Progenitor cell of endocrine pancreas (in vitro differentiated cells): ENCODE measurements at regions not wholly inside any gene's neighbourhood (a gene's known extent, or its start where the extent isn't known, plus 50 kb on each side); places are given as distances from the start of the nearest gene placed in this dataset.
"Not testable (repeated sequence)": the region's sequence is repeated elsewhere in the genome, so short reads cannot be mapped to it uniquely, and the experiment has no call there.

Experiments
- DNase-seq: peaks from one replicate; pipeline ENCODE4 v3.0.0; 2021; ENCODE audit warnings: low spot score; ENCODE audit not compliant: unreplicated experiment
- H3K27ac Mint-ChIP-seq: 2 replicates; pipeline ENCODE4 v1.8.0; 2021; ENCODE audit warnings: mild to moderate bottlenecking, moderate library complexity, mixed read lengths
- H3K27me3 Mint-ChIP-seq: 2 replicates; pipeline ENCODE4 v1.8.0; 2021; ENCODE audit warnings: mixed read lengths
- H3K36me3 Mint-ChIP-seq: 2 replicates; pipeline ENCODE4 v1.8.0; 2022; ENCODE audit warnings: mixed read lengths; ENCODE audit not compliant: insufficient read depth
- H3K4me1 Mint-ChIP-seq: 2 replicates; pipeline ENCODE4 v1.8.0; 2021; ENCODE audit warnings: low read depth, mixed read lengths
- H3K4me3 Mint-ChIP-seq: 2 replicates; pipeline ENCODE4 v1.8.0; 2021; ENCODE audit warnings: low read depth, mild to moderate bottlenecking, moderate library complexity, mixed read lengths
- H3K9me3 Mint-ChIP-seq: 2 replicates; pipeline ENCODE4 v1.8.0; 2021; ENCODE audit warnings: low read depth, mixed read lengths
- CTCF ChIP-seq: fragments of 200-600 bp; sonication (generic); IDR thresholded peaks from one replicate; pipeline ENCODE4 v1.5.0; 2021; ENCODE audit warnings: antibody characterized with exemption, mild to moderate bottlenecking; ENCODE audit not compliant: unreplicated experiment

- no peak overlapping the region for H3K4me3 Mint-ChIP-seq
- DNase-seq = no peak
These were observed 414.0 kb upstream of the KLHL29 start for GRCh38 chr2:22970991-22971390.

GRCh38 chr2:22981785-22982184, 403.2 kb upstream of the KLHL29 start:
- peaks cover 1% of the 10 kb centered on the region for H3K4me1 Mint-ChIP-seq
- TF ChIP-seq CTCF = no peak
- no peak for DNase-seq
- H3K9me3 Mint-ChIP-seq = peaks cover 10% of the 10 kb centered on the region
- no peak overlapping the region for H3K4me3 Mint-ChIP-seq
- H3K27me3 Mint-ChIP-seq = no peaks in the 10 kb centered on the region
- no peak overlapping the region for H3K27ac Mint-ChIP-seq
- H3K36me3 Mint-ChIP-seq = peaks cover 2% of the 10 kb centered on the region

More at GRCh38 chr2:22970991-22971390, 414.0 kb upstream of the KLHL29 start:
- Mint-ChIP-seq H3K27me3 (no peaks in the 10 kb centered on the region), H3K36me3 (no peaks in the 10 kb centered on the region), H3K27ac (no peak overlapping the region), H3K4me1 (no peaks in the 10 kb centered on the region), H3K9me3 (no peaks in the 10 kb centered on the region)
- TF ChIP-seq CTCF = no peak

DNA sequence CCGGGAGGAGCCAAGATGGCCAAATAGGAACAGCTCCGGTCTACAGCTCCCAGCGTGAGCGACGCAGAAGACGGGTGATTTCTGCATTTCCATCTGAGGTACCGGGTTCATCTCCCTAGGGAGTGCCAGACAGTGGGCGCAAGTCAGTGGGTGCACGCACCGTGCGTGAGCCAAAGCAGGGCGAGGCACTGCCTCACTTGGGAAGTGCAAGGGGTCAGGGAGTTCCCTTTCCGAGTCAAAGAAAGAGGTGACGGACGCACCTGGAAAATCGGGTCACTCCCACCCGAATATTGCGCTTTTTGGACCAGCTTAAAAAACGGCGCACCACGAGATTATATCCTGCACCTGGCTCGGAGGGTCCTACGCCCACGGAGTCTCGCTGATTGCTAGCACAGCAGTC, 400.8 kb upstream of the KLHL29 start:
- H3K9me3 Mint-ChIP-seq = peaks cover 10% of the 10 kb centered on the region
- H3K36me3 Mint-ChIP-seq, DNase-seq, H3K4me1 Mint-ChIP-seq, H3K27ac Mint-ChIP-seq, H3K27me3 Mint-ChIP-seq: not testable (repeated sequence)
- H3K4me3 Mint-ChIP-seq = peak overlapping the region; percentile 63

GRCh38 chr2:22990246-22990645, 394.7 kb upstream of the KLHL29 start:
- DNase-seq = no peak
- Mint-ChIP-seq H3K4me3 (no peak overlapping the region), H3K4me1 (peaks cover 4% of the 10 kb centered on the region), H3K9me3 (no peaks in the 10 kb centered on the region), H3K27ac (no peak overlapping the region), H3K27me3 (no peaks in the 10 kb centered on the region), H3K36me3 (no peaks in the 10 kb centered on the region)
- TF ChIP-seq CTCF = no peak

- Mint-ChIP-seq H3K36me3 (no peaks in the 10 kb centered on the region), H3K4me3 (no peak overlapping the region), H3K27ac (no peak overlapping the region), H3K4me1 (peaks cover 4% of the 10 kb centered on the region), H3K9me3 (no peaks in the 10 kb centered on the region), H3K27me3 (no peaks in the 10 kb centered on the region)
- no peak for DNase-seq
- TF ChIP-seq CTCF = no peak
These were observed 393.1 kb upstream of the KLHL29 start for GRCh38 chr2:22991844-22992243.

- H3K9me3 Mint-ChIP-seq = no peaks in the 10 kb centered on the region
- no peak for DNase-seq
- TF ChIP-seq CTCF = no peak
- no peak overlapping the region for H3K27ac Mint-ChIP-seq
- no peaks in the 10 kb centered on the region for H3K36me3 Mint-ChIP-seq
- no peaks in the 10 kb centered on the region for H3K27me3 Mint-ChIP-seq
- peaks cover 4% of the 10 kb centered on the region for H3K4me1 Mint-ChIP-seq
- no peak overlapping the region for H3K4me3 Mint-ChIP-seq
These were observed 392.5 kb upstream of the KLHL29 start for GRCh38 chr2:22992441-22992840.
